CD14-positive monocyte (primary cell): ENCODE measurements at regions not wholly inside any gene's neighbourhood (a gene's known extent, or its start where the extent isn't known, plus 50 kb on each side); places are given as distances from the start of the nearest gene placed in this dataset.

Experiments used
- DNase-seq, 3 donors: peaks; one replicate each; pipeline ENCODE4 v3.0.0-alpha.2; 2011 to 2022
- H2AFZ ChIP-seq: 2 replicates; pipeline ENCODE4 v1.6.0; 2012; ENCODE audit warnings: mild to moderate bottlenecking, low read depth, low read length, inconsistent platforms; ENCODE audit not compliant: insufficient read depth, poor library complexity, severe bottlenecking
- H3K27ac ChIP-seq, 2 donors: 1 replicate in 1 of 2; 2 replicates in 1 of 2; pipeline ENCODE4 v1.5.1; 2012 to 2013; ENCODE audit warnings: low read length in 2 of 2, control low read depth in 1 of 2, inconsistent platforms in 1 of 2, low read depth in 1 of 2, mild to moderate bottlenecking in 1 of 2
- H3K27me3 ChIP-seq, 2 donors: one replicate each; pipeline versions ENCODE4 v1.6.0 to v1.6.1; 2011 to 2013; ENCODE audit warnings: low read length in 2 of 2; ENCODE audit not compliant: control insufficient read depth in 2 of 2, insufficient read depth in 2 of 2
- H3K36me3 ChIP-seq, 2 donors: replicated peaks in 1 of 2; 1 replicate in 1 of 2; 2 replicates in 1 of 2; pipeline versions ENCODE4 v1.5.1 to v1.6.1; 2012 to 2013; ENCODE audit warnings: low read length in 2 of 2, control low read depth in 1 of 2, inconsistent platforms in 1 of 2, mild to moderate bottlenecking in 1 of 2; ENCODE audit not compliant: insufficient read depth in 2 of 2, control insufficient read depth in 1 of 2
- H3K4me1 ChIP-seq, 2 donors: 1 replicate in 1 of 2; 2 replicates in 1 of 2; pipeline versions ENCODE4 v1.5.1 to v1.6.1; 2012 to 2013; ENCODE audit warnings: low read length in 2 of 2, control low read depth in 1 of 2, inconsistent platforms in 1 of 2, mild to moderate bottlenecking in 1 of 2, moderate library complexity in 1 of 2; ENCODE audit not compliant: insufficient read depth in 2 of 2, control insufficient read depth in 1 of 2
- H3K4me2 ChIP-seq: replicated peaks from 2 replicates; pipeline ENCODE3; 2012; ENCODE audit warnings: low read length, moderate library complexity, mild to moderate bottlenecking; ENCODE audit not compliant: poor library complexity, severe bottlenecking; ENCODE audit errors: extremely low read depth
- H3K4me3 ChIP-seq, 3 experiments: fragments of 200-600 bp in 1 of 3; sonication (generic) in 1 of 3; replicated peaks in 1 of 3; 1 replicate in 2 of 3; 2 replicates in 1 of 3; pipeline ENCODE4 v1.5.1; 2011 to 2013; ENCODE audit warnings: low read length in 3 of 3, mild to moderate bottlenecking in 3 of 3, control low read depth in 2 of 3, low read depth in 2 of 3, inconsistent platforms in 1 of 3, moderate library complexity in 1 of 3
- H3K79me2 ChIP-seq: 2 replicates; pipeline ENCODE4 v1.6.0; 2012; ENCODE audit warnings: mild to moderate bottlenecking, control low read depth, inconsistent platforms, low read length, moderate library complexity; ENCODE audit not compliant: insufficient read depth
- H3K9ac ChIP-seq: 2 replicates; pipeline ENCODE4 v1.6.0; 2017; ENCODE audit warnings: low read length, mild to moderate bottlenecking; ENCODE audit not compliant: insufficient read depth, poor library complexity, severe bottlenecking
- H3K9me3 ChIP-seq, 2 donors: replicated peaks in 1 of 2; 1 replicate in 1 of 2; 2 replicates in 1 of 2; pipeline versions ENCODE4 v1.5.1 to v1.6.1; 2012 to 2013; ENCODE audit warnings: low read length in 2 of 2, control low read depth in 1 of 2; ENCODE audit not compliant: control insufficient read depth in 1 of 2, insufficient read depth in 1 of 2
- H4K20me1 ChIP-seq: 2 replicates; pipeline ENCODE4 v1.6.0; 2012; ENCODE audit warnings: mild to moderate bottlenecking, low read length, control low read depth, moderate library complexity; ENCODE audit not compliant: insufficient read depth
- H3K27ac Mint-ChIP-seq, 7 donors: one replicate each; pipeline ENCODE4 v1.8.0; 2020; ENCODE audit warnings: mild to moderate bottlenecking in 7 of 7, mixed read lengths in 7 of 7, moderate library complexity in 6 of 7, inconsistent platforms in 2 of 7
- H3K27me3 Mint-ChIP-seq, 3 donors: one replicate each; pipeline ENCODE4 v1.8.0; 2021 to 2022; ENCODE audit warnings: low read depth in 3 of 3, mild to moderate bottlenecking in 3 of 3, mixed read lengths in 3 of 3, moderate library complexity in 3 of 3, inconsistent platforms in 1 of 3
- H3K36me3 Mint-ChIP-seq, 2 donors: one replicate each; pipeline ENCODE4 v1.8.0; 2020; ENCODE audit warnings: mixed read lengths in 2 of 2, inconsistent platforms in 1 of 2, mild to moderate bottlenecking in 1 of 2
- H3K4me1 Mint-ChIP-seq: one replicate; pipeline ENCODE4 v1.8.0; 2020; ENCODE audit warnings: mild to moderate bottlenecking, mixed read lengths
- H3K4me3 Mint-ChIP-seq, 2 donors: one replicate each; pipeline ENCODE4 v1.8.0; 2020; ENCODE audit warnings: mild to moderate bottlenecking in 2 of 2, mixed read lengths in 2 of 2, moderate library complexity in 1 of 2
- H3K9me3 Mint-ChIP-seq, 7 donors: one replicate each; pipeline ENCODE4 v1.8.0; 2020 to 2022; ENCODE audit warnings: mixed read lengths in 7 of 7, mild to moderate bottlenecking in 6 of 7, moderate library complexity in 6 of 7, inconsistent platforms in 2 of 7
- CTCF ChIP-seq: fragments of 200-600 bp; IDR thresholded peaks from one replicate; pipeline ENCODE4 v1.8.0; 2022; ENCODE audit warnings: antibody characterized with exemption, mild to moderate bottlenecking
- WGBS: methylation state at CpG from one replicate; pipeline ENCODE4 v1.1.5; 2013; ENCODE audit warnings: missing lambda C conversion rate; ENCODE audit not compliant: insufficient coverage; 5-methylcytosine and 5-hydroxymethylcytosine counted together
- intact Hi-C, 2 donors: fragments of 100-400 bp; cut with micrococcal nuclease; formaldehyde crosslinking; loops; one replicate each; pipeline versions ENCODE4 v1.15.0 to v1.15.1; 2023

- intact Hi-C loops = no loop called here
- H3K4me3 Mint-ChIP-seq = no peak overlapping the region
- no peak overlapping the region for H3K4me2 ChIP-seq
- no peaks in the 10 kb centered on the region for H3K4me1 ChIP-seq
- H2AFZ ChIP-seq = no peak overlapping the region
- H3K4me1 Mint-ChIP-seq = no peaks in the 10 kb centered on the region
- H3K27ac Mint-ChIP-seq = no peak overlapping the region
- H3K27me3 Mint-ChIP-seq = no peaks in the 10 kb centered on the region
- H3K79me2 ChIP-seq = no peaks in the 10 kb centered on the region
- no CpG with 5 or more reads among the region's 1 CpG for WGBS
- no peak for TF ChIP-seq CTCF
- H3K27me3 ChIP-seq = no peaks in the 10 kb centered on the region
- H3K36me3 Mint-ChIP-seq = no peaks in the 10 kb centered on the region
- no peak overlapping the region for H3K9ac ChIP-seq
- H3K9me3 Mint-ChIP-seq = peaks cover 0 to 9% (median 0%) of the 10 kb centered on the region in 7 donors
- peaks cover 0 to 3% of the 10 kb centered on the region in 2 donors for H3K9me3 ChIP-seq
- no peak overlapping the region for H3K4me3 ChIP-seq
- H3K27ac ChIP-seq = no peak overlapping the region
- no peaks in the 10 kb centered on the region for H4K20me1 ChIP-seq
- no peaks in the 10 kb centered on the region for H3K36me3 ChIP-seq
- DNase-seq = no peak
These were observed 318.5 kb upstream of the ADAMTS9 start for GRCh38 chr3:65006300-65006739.

- DNase-seq = no peak
- Histone ChIP-seq H3K4me2 (no peak overlapping the region), H3K79me2 (no peaks in the 10 kb centered on the region), H2AFZ (no peak overlapping the region), H4K20me1 (no peaks in the 10 kb centered on the region), H3K4me1 (no peaks in the 10 kb centered on the region), H3K4me3 (no peak overlapping the region), H3K9ac (no peak overlapping the region), H3K27me3 (no peaks in the 10 kb centered on the region), H3K36me3 (no peaks in the 10 kb centered on the region), H3K9me3 (peaks cover 0 to 3% of the 10 kb centered on the region in 2 donors), H3K27ac (no peak overlapping the region)
- H3K4me1 Mint-ChIP-seq = no peaks in the 10 kb centered on the region
- no peak overlapping the region for H3K4me3 Mint-ChIP-seq
- no peak overlapping the region for H3K27ac Mint-ChIP-seq
- no peak for TF ChIP-seq CTCF
- peaks cover 0 to 9% (median 0%) of the 10 kb centered on the region in 7 donors for H3K9me3 Mint-ChIP-seq
- intact Hi-C loops = no loop called here
- H3K36me3 Mint-ChIP-seq = no peaks in the 10 kb centered on the region
- no CpG with 5 or more reads among the region's 2 CpGs for whole genome bisulfite sequencing
- no peaks in the 10 kb centered on the region for H3K27me3 Mint-ChIP-seq
These were observed 317.7 kb upstream of the ADAMTS9 start for GRCh38 chr3:65005486-65005885.
